SK-N-SH (cell line): ENCODE measurements at regions not wholly inside any gene's neighbourhood (a gene's known extent, or its start where the extent isn't known, plus 50 kb on each side); places are given as distances from the start of the nearest gene placed in this dataset.

Source experiments
- CTCF ChIA-PET: fragments of 300-600, 350-600 bp; formaldehyde crosslinking; extraction: SDS; loops from one replicate; lab custom pipeline; 2021; lab: Yijun Ruan, JAX
- POLR2A ChIA-PET: fragments of 350-600 bp; sonication (Branson Sonifier 250); formaldehyde crosslinking; extraction: SDS; loops from one replicate; lab custom pipeline; 2020; ENCODE audit warnings: antibody characterized with exemption, inconsistent platforms; lab: Yijun Ruan, JAX
- DNase-seq: peaks from one replicate; pipeline ENCODE4 v3.0.0; 2012
- H2AFZ ChIP-seq: fragments of 200-600 bp; sonication (generic); 2 replicates; pipeline ENCODE4 v1.8.1; 2016; ENCODE audit warnings: antibody characterized with exemption, mild to moderate bottlenecking, low read depth
- H3F3A ChIP-seq: fragments of 200-600 bp; sonication (generic); replicated peaks from 2 replicates; pipeline ENCODE3; 2016; ENCODE audit warnings: antibody characterized with exemption, mild to moderate bottlenecking; ENCODE audit not compliant: insufficient read depth
- H3K27ac ChIP-seq, 2 experiments: fragments of 200-500 bp in 1 of 2; fragments of 200-600 bp in 1 of 2; sonication (Bioruptor generic) in 1 of 2; sonication (generic), shearing (Covaris generic) in 1 of 2; 2 replicates each; pipeline versions ENCODE4 v1.5.1 to v1.6.1; 2014 to 2016; ENCODE audit warnings: low read depth in 2 of 2, inconsistent platforms in 1 of 2, low read length in 1 of 2, mild to moderate bottlenecking in 1 of 2, mixed read lengths in 1 of 2
- H3K27me3 ChIP-seq: fragments of 200-600 bp; sonication (generic), shearing (Covaris generic); 2 replicates; pipeline ENCODE4 v1.6.1; 2016; ENCODE audit warnings: mixed run types; ENCODE audit not compliant: insufficient read depth
- H3K36me3 ChIP-seq, 2 experiments: fragments of 200-500 bp in 1 of 2; fragments of 200-600 bp in 1 of 2; sonication (Bioruptor generic) in 1 of 2; sonication (generic) in 1 of 2; replicated peaks in 1 of 2; 2 replicates each; pipeline versions ENCODE3 to v1.5.1; 2014 to 2016; ENCODE audit warnings: low read length in 1 of 2, mild to moderate bottlenecking in 1 of 2; ENCODE audit not compliant: insufficient read depth in 2 of 2, control insufficient read depth in 1 of 2
- H3K4me1 ChIP-seq, 2 experiments: fragments of 200-500 bp in 1 of 2; fragments of 200-600 bp in 1 of 2; sonication (Bioruptor generic) in 1 of 2; sonication (generic), shearing (Covaris generic) in 1 of 2; 2 replicates each; pipeline versions ENCODE4 v1.5.1 to v1.6.1; 2014 to 2016; ENCODE audit warnings: low read depth in 1 of 2, low read length in 1 of 2, mixed run types in 1 of 2; ENCODE audit not compliant: insufficient read depth in 2 of 2, control insufficient read depth in 1 of 2
- H3K4me2 ChIP-seq: fragments of 200-600 bp; sonication (generic), shearing (Covaris generic); 2 replicates; pipeline ENCODE4 v1.6.1; 2017; ENCODE audit warnings: mixed run types
- H3K4me3 ChIP-seq, 2 experiments: fragments of 200-500 bp in 1 of 2; fragments of 200-600 bp in 1 of 2; sonication (Bioruptor generic) in 1 of 2; sonication (generic), shearing (Covaris generic) in 1 of 2; 2 replicates each; pipeline versions ENCODE4 v1.5.1 to v1.8.1; 2014 to 2016; ENCODE audit warnings: low read depth in 2 of 2, inconsistent platforms in 1 of 2, low read length in 1 of 2, mild to moderate bottlenecking in 1 of 2, mixed read lengths in 1 of 2, moderate library complexity in 1 of 2
- H3K79me2 ChIP-seq: fragments of 200-600 bp; sonication (generic); 2 replicates; pipeline ENCODE4 v1.8.1; 2017; ENCODE audit warnings: mild to moderate bottlenecking; ENCODE audit not compliant: insufficient read depth
- H3K9ac ChIP-seq: fragments of 200-600 bp; sonication (generic); 2 replicates; pipeline ENCODE4 v1.6.1; 2017; ENCODE audit warnings: mixed run types
- H3K9me2 ChIP-seq: fragments of 200-600 bp; sonication (generic); 2 replicates; pipeline ENCODE4 v1.6.1; 2017; ENCODE audit warnings: mixed run types
- H3K9me3 ChIP-seq: fragments of 200-600 bp; sonication (generic); 2 replicates; pipeline ENCODE4 v1.6.1; 2017; ENCODE audit warnings: mixed run types, mild to moderate bottlenecking, moderate library complexity
- H4K20me1 ChIP-seq: fragments of 200-600 bp; sonication (generic); 2 replicates; pipeline ENCODE4 v1.6.1; 2017; ENCODE audit warnings: mild to moderate bottlenecking, mixed run types; ENCODE audit not compliant: insufficient read depth
- ELF1 ChIP-seq: IDR thresholded peaks from 2 replicates; pipeline ENCODE4 v1.4.0; 2012
- EP300 ChIP-seq, 2 experiments: IDR thresholded peaks; 2 replicates each; pipeline versions ENCODE4 v1.4.0 to v1.6.1; 2012; ENCODE audit warnings: borderline replicate concordance in 1 of 2, low read depth in 1 of 2, low read length in 1 of 2
- FOSL2 ChIP-seq: IDR thresholded peaks from 2 replicates; pipeline ENCODE4 v1.4.0; 2012; ENCODE audit warnings: low read depth, mild to moderate bottlenecking, moderate library complexity, borderline replicate concordance
- FOXJ3 ChIP-seq: sonication (generic); formaldehyde crosslinking; IDR thresholded peaks from 2 replicates; pipeline ENCODE4 v1.5.1; 2020; ENCODE audit warnings: mild to moderate bottlenecking, missing genetic modification reagents
- FOXM1 ChIP-seq: IDR thresholded peaks from 2 replicates; pipeline ENCODE4 v1.4.0; 2012; ENCODE audit warnings: low read depth, mild to moderate bottlenecking
- GABPA ChIP-seq: IDR thresholded peaks from 2 replicates; pipeline ENCODE4 v1.4.0; 2012; ENCODE audit warnings: low read depth, mild to moderate bottlenecking
- GATA2 ChIP-seq: sonication (generic); formaldehyde crosslinking; IDR thresholded peaks from 2 replicates; pipeline ENCODE4 v1.5.0; 2020; ENCODE audit warnings: mild to moderate bottlenecking, missing genetic modification reagents
- JUND ChIP-seq: IDR thresholded peaks from 2 replicates; pipeline ENCODE4 v1.4.0; 2012
- NFIC ChIP-seq: IDR thresholded peaks from 2 replicates; pipeline ENCODE4 v1.4.0; 2012; ENCODE audit warnings: borderline replicate concordance
- NRF1 ChIP-seq: IDR thresholded peaks from 2 replicates; pipeline ENCODE4 v1.6.1; 2012; ENCODE audit warnings: low read depth, mild to moderate bottlenecking, low read length
- POLR2AphosphoS5 ChIP-seq: IDR thresholded peaks from 2 replicates; pipeline ENCODE4 v1.6.1; 2012; ENCODE audit warnings: low read depth, low read length
- RXRA ChIP-seq: IDR thresholded peaks from 2 replicates; pipeline ENCODE4 v1.4.0; 2012; ENCODE audit warnings: low read depth, mild to moderate bottlenecking, borderline replicate concordance
- SIN3A ChIP-seq: IDR thresholded peaks from 2 replicates; pipeline ENCODE4 v1.6.1; 2012; ENCODE audit warnings: low read depth, mild to moderate bottlenecking, low read length, moderate library complexity, borderline replicate concordance
- SMC3 ChIP-seq: IDR thresholded peaks from 2 replicates; pipeline ENCODE4 v1.6.1; 2012; ENCODE audit warnings: low read depth, low read length, improper control_type of control experiment
- WGBS: methylation state at CpG from one replicate; pipeline ENCODE4 v1.1.6; 2017; ENCODE audit warnings: low lambda C conversion rate; 5-methylcytosine and 5-hydroxymethylcytosine counted together
- TF ChIP-seq, protein P1 (sequence below): fragments of 150-350 bp; IDR thresholded peaks from 2 replicates; pipeline ENCODE4 v1.6.1; 2017; ENCODE audit warnings: antibody characterized with exemption, low read length, low read depth, borderline replicate concordance
- TF ChIP-seq, protein P2 (sequence below): IDR thresholded peaks from 2 replicates; pipeline ENCODE4; 2012
- TF ChIP-seq, protein P3 (sequence below): fragments of 200-600 bp; sonication (generic); IDR thresholded peaks from 2 replicates; pipeline ENCODE4 v1.6.1; 2017; ENCODE audit warnings: antibody characterized with exemption, mild to moderate bottlenecking, moderate library complexity
- TF ChIP-seq, protein P4 (sequence below): IDR thresholded peaks from 2 replicates; pipeline ENCODE4 v1.4.0; 2012; ENCODE audit warnings: low read depth
- TF ChIP-seq, protein P5 (sequence below): IDR thresholded peaks from 2 replicates; pipeline ENCODE4 v1.6.1; 2012; ENCODE audit warnings: mild to moderate bottlenecking, low read depth, low read length, moderate library complexity
- TF ChIP-seq, protein P6 (sequence below): fragments of 150-350 bp; IDR thresholded peaks from 2 replicates; pipeline ENCODE4 v1.6.1; 2016; ENCODE audit warnings: mild to moderate bottlenecking, low read depth, low read length

DNA sequence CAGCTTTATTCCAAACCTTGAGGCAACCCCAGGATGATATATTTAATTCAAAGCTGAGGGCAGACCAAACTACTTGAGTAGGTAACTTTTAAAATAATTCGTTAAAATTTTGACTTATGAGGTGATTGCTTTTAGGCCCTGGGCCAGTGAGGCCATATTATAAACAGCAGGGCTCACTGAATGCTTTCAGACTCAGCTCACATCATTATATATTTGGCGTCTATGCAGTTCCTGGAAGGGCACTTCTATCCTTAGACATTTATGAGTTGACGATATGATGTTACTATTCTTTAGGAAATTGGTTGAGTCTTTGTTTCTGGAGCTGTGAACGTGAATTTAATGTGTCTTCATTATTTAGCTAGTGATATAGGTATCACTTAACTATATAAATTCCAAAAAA, 400.1 kb downstream of the PDHA2 start:
- H3K9me3 ChIP-seq: no peaks in the 10 kb centered on the region
- no peaks in the 10 kb centered on the region for H3F3A ChIP-seq
- no peak overlapping the region for H3K27ac ChIP-seq
- no peaks in the 10 kb centered on the region for H3K36me3 ChIP-seq
- H2AFZ ChIP-seq: no peak overlapping the region
- no peaks in the 10 kb centered on the region for H3K9me2 ChIP-seq
- 66% methylated on average over 4 of the region's 4 CpGs for WGBS
- no peak overlapping the region for H3K4me2 ChIP-seq
- no peak overlapping the region for H3K9ac ChIP-seq
- no peaks in the 10 kb centered on the region for H3K79me2 ChIP-seq
- H4K20me1 ChIP-seq: no peaks in the 10 kb centered on the region
- TF ChIP-seq, protein P1, sequence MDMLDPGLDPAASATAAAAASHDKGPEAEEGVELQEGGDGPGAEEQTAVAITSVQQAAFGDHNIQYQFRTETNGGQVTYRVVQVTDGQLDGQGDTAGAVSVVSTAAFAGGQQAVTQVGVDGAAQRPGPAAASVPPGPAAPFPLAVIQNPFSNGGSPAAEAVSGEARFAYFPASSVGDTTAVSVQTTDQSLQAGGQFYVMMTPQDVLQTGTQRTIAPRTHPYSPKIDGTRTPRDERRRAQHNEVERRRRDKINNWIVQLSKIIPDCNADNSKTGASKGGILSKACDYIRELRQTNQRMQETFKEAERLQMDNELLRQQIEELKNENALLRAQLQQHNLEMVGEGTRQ: no peak
- no peak for TF ChIP-seq RXRA
- TF ChIP-seq GATA2 (CRISPR knock-in tag): no peak
- TF ChIP-seq FOXM1: no peak
- TF ChIP-seq FOSL2: no peak
- no peak for TF ChIP-seq SMC3
- no peak for TF ChIP-seq GABPA
- TF ChIP-seq FOXJ3 (CRISPR knock-in tag): no peak
- DNase-seq: no peak
- ChIA-PET POLR2A (no interaction called here), CTCF (interaction anchor here (0.6 to 1.6 kb wide), 2 partner anchors 13 to 1592 kb away, joined by 3 to 4 read pairs; no protein-coding TSS in a partner anchor)
- no peak overlapping the region for H3K4me3 ChIP-seq
- no peaks in the 10 kb centered on the region for H3K27me3 ChIP-seq
- no peaks in the 10 kb centered on the region for H3K4me1 ChIP-seq

DNA sequence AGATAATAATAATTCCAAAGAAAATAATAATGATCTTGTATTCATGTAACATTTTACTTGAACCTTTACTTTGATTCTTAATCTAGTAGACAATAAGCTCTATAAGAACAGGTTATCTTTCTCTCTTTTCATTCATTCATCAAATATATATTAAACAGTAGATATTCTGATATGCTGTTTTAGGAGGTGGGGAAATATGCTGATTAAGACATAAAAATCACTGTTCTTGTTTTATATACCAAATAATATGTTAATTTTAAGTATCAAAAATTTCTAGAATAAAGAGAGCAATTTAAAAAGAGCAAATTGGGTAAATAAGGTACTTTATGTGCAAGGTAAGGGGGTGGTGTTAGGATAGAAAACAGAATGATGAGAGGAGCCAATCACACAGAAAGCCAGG, 401.9 kb downstream of the PDHA2 start:
- POLR2A ChIA-PET: no interaction called here
- H3K4me3 ChIP-seq: no peak overlapping the region
- no peak overlapping the region for H3K4me2 ChIP-seq
- H3K9ac ChIP-seq: no peak overlapping the region
- no peaks in the 10 kb centered on the region for H3K9me3 ChIP-seq
- H3K9me2 ChIP-seq: no peaks in the 10 kb centered on the region
- H3K27me3 ChIP-seq: no peaks in the 10 kb centered on the region
- no peak for DNase-seq
- no peak overlapping the region for H2AFZ ChIP-seq
- no peaks in the 10 kb centered on the region for H3K4me1 ChIP-seq
- no peaks in the 10 kb centered on the region for H3K36me3 ChIP-seq
- CTCF ChIA-PET: no interaction called here
- H4K20me1 ChIP-seq: no peaks in the 10 kb centered on the region
- no peaks in the 10 kb centered on the region for H3F3A ChIP-seq
- no peaks in the 10 kb centered on the region for H3K79me2 ChIP-seq
- no peak overlapping the region for H3K27ac ChIP-seq
- TF ChIP-seq, protein P2, sequence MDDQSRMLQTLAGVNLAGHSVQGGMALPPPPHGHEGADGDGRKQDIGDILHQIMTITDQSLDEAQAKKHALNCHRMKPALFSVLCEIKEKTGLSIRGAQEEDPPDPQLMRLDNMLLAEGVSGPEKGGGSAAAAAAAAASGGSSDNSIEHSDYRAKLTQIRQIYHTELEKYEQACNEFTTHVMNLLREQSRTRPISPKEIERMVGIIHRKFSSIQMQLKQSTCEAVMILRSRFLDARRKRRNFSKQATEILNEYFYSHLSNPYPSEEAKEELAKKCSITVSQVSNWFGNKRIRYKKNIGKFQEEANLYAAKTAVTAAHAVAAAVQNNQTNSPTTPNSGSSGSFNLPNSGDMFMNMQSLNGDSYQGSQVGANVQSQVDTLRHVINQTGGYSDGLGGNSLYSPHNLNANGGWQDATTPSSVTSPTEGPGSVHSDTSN: no peak
- TF ChIP-seq, protein P3, sequence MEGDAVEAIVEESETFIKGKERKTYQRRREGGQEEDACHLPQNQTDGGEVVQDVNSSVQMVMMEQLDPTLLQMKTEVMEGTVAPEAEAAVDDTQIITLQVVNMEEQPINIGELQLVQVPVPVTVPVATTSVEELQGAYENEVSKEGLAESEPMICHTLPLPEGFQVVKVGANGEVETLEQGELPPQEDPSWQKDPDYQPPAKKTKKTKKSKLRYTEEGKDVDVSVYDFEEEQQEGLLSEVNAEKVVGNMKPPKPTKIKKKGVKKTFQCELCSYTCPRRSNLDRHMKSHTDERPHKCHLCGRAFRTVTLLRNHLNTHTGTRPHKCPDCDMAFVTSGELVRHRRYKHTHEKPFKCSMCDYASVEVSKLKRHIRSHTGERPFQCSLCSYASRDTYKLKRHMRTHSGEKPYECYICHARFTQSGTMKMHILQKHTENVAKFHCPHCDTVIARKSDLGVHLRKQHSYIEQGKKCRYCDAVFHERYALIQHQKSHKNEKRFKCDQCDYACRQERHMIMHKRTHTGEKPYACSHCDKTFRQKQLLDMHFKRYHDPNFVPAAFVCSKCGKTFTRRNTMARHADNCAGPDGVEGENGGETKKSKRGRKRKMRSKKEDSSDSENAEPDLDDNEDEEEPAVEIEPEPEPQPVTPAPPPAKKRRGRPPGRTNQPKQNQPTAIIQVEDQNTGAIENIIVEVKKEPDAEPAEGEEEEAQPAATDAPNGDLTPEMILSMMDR: no peak
- TF ChIP-seq EP300 (IDR thresholded peaks at IDR 0.05; ENCODE audit: borderline replicate concordance in 1 of 2, low read depth in 1 of 2, low read length in 1 of 2) (no peak), JUND (no peak), NFIC (no peak), POLR2AphosphoS5 (no peak), RXRA (no peak), SMC3 (no peak), ELF1 (no peak), NRF1 (no peak), SIN3A (no peak)
- TF ChIP-seq, protein P4, sequence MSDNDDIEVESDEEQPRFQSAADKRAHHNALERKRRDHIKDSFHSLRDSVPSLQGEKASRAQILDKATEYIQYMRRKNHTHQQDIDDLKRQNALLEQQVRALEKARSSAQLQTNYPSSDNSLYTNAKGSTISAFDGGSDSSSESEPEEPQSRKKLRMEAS: no peak
- TF ChIP-seq, protein P5, sequence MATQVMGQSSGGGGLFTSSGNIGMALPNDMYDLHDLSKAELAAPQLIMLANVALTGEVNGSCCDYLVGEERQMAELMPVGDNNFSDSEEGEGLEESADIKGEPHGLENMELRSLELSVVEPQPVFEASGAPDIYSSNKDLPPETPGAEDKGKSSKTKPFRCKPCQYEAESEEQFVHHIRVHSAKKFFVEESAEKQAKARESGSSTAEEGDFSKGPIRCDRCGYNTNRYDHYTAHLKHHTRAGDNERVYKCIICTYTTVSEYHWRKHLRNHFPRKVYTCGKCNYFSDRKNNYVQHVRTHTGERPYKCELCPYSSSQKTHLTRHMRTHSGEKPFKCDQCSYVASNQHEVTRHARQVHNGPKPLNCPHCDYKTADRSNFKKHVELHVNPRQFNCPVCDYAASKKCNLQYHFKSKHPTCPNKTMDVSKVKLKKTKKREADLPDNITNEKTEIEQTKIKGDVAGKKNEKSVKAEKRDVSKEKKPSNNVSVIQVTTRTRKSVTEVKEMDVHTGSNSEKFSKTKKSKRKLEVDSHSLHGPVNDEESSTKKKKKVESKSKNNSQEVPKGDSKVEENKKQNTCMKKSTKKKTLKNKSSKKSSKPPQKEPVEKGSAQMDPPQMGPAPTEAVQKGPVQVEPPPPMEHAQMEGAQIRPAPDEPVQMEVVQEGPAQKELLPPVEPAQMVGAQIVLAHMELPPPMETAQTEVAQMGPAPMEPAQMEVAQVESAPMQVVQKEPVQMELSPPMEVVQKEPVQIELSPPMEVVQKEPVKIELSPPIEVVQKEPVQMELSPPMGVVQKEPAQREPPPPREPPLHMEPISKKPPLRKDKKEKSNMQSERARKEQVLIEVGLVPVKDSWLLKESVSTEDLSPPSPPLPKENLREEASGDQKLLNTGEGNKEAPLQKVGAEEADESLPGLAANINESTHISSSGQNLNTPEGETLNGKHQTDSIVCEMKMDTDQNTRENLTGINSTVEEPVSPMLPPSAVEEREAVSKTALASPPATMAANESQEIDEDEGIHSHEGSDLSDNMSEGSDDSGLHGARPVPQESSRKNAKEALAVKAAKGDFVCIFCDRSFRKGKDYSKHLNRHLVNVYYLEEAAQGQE: no peak
- TF ChIP-seq, protein P6, sequence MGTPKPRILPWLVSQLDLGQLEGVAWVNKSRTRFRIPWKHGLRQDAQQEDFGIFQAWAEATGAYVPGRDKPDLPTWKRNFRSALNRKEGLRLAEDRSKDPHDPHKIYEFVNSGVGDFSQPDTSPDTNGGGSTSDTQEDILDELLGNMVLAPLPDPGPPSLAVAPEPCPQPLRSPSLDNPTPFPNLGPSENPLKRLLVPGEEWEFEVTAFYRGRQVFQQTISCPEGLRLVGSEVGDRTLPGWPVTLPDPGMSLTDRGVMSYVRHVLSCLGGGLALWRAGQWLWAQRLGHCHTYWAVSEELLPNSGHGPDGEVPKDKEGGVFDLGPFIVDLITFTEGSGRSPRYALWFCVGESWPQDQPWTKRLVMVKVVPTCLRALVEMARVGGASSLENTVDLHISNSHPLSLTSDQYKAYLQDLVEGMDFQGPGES: no peak
